ENCODE measurements at regions not wholly inside any gene's neighbourhood (a gene's known extent, or its start where the extent isn't known, plus 50 kb on each side); places are given as distances from the start of the nearest gene placed in this dataset.

DNA sequence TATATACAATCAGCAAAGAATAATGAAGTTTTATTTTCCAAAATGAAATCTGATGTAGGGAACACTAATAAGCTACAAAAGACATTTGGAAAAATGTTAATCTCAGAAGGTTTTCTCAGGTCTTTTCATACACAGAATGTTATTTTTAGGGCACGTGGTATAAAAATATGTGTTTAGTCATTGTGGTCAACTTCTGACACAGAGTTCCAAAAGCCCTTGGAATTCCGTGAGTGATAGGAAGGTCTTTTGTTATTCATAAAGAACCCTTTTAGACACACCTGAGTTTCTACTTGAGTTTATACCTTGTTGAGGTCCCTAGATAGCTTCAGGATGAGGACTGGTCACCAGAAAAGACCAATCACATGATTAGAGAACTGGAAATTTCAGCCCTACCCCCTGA, 277.6 kb upstream of the NCAM2 start:
- intact Hi-C loops (cut with DNase I) = no loop called here
- H3K27ac ChIP-seq = no peak overlapping the region
- H3K9me3 ChIP-seq = peaks cover 0 to 29% (median 0%) of the 10 kb centered on the region in 11 donors
- no peaks in the 10 kb centered on the region for H3K4me1 ChIP-seq
- DNase-seq = no peak
- no peak for ATAC-seq
- 73 to 78% methylated on average over 2 of the region's 2 CpGs for WGBS, 2 donors
- no peaks in the 10 kb centered on the region for H3K36me3 ChIP-seq
- TF ChIP-seq, protein P1, sequence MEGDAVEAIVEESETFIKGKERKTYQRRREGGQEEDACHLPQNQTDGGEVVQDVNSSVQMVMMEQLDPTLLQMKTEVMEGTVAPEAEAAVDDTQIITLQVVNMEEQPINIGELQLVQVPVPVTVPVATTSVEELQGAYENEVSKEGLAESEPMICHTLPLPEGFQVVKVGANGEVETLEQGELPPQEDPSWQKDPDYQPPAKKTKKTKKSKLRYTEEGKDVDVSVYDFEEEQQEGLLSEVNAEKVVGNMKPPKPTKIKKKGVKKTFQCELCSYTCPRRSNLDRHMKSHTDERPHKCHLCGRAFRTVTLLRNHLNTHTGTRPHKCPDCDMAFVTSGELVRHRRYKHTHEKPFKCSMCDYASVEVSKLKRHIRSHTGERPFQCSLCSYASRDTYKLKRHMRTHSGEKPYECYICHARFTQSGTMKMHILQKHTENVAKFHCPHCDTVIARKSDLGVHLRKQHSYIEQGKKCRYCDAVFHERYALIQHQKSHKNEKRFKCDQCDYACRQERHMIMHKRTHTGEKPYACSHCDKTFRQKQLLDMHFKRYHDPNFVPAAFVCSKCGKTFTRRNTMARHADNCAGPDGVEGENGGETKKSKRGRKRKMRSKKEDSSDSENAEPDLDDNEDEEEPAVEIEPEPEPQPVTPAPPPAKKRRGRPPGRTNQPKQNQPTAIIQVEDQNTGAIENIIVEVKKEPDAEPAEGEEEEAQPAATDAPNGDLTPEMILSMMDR (IDR thresholded peaks at IDR 0.05) = no peak
- H3K27me3 ChIP-seq = no peaks in the 10 kb centered on the region
- no peak overlapping the region for H3K4me3 ChIP-seq

DNA sequence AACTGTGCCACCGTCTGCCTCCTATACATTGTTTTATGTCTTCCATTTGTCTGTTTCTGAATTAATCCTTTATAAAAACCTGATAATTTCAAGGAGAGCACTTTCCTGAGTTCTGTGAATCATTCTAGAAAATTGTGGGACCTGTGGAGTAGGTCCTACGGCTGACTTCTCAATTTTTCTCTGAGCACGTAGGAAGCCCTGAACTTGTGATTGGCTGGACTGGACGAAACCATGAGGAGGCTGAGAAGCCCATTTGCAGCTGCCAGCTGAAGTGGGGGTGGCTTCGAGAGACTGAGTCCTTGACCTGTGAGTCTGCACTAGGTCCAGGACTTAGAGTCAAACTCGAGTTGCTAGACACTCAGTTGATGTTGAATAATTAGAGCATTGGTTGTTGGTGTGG, 277.1 kb upstream of the NCAM2 start:
- Histone ChIP-seq H3K27me3 (no peaks in the 10 kb centered on the region), H3K4me1 (no peaks in the 10 kb centered on the region), H3K4me3 (no peak overlapping the region), H3K36me3 (no peaks in the 10 kb centered on the region), H3K9me3 (peaks cover 0 to 25% (median 0%) of the 10 kb centered on the region in 11 donors), H3K27ac (no peak overlapping the region)
- 76 to 85% methylated on average over 6 of the region's 6 CpGs for WGBS, 2 donors
- intact Hi-C loops (cut with DNase I) = no loop called here
- DNase-seq = no peak
- TF ChIP-seq, protein P1 (IDR thresholded peaks at IDR 0.05) = no peak
- no peak for ATAC-seq

DNA sequence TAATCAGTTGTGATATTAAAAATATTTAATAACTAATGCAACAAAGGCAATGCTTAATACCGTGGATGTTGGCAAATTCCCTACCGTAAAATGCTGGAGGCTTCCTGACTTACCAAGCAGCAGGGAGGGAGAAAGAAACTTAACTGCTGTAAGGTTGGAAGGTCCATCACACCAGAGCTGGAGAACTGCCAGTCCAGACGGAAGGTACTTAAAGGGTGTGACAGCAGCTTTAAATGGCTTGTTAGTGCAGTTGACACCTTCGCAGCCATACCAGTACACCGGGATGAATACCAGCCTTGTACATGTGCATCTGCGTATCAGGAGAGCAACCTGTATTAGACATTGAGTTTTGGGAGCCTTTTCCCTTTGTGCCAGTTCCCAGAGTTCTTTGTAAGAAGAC, 269.5 kb upstream of the NCAM2 start:
- no peak for DNase-seq
- peaks cover 0 to 9% (median 0%) of the 10 kb centered on the region in 11 donors for H3K9me3 ChIP-seq
- H3K27me3 ChIP-seq = no peaks in the 10 kb centered on the region
- intact Hi-C loops (cut with DNase I) = no loop called here
- TF ChIP-seq, protein P1 (IDR thresholded peaks at IDR 0.05) = no peak
- no peaks in the 10 kb centered on the region for H3K4me1 ChIP-seq
- H3K4me3 ChIP-seq = no peak overlapping the region
- no peaks in the 10 kb centered on the region for H3K36me3 ChIP-seq
- no peak for ATAC-seq
- no peak overlapping the region for H3K27ac ChIP-seq
- 66 to 70% methylated on average over 6 of the region's 6 CpGs for WGBS, 2 donors

DNA sequence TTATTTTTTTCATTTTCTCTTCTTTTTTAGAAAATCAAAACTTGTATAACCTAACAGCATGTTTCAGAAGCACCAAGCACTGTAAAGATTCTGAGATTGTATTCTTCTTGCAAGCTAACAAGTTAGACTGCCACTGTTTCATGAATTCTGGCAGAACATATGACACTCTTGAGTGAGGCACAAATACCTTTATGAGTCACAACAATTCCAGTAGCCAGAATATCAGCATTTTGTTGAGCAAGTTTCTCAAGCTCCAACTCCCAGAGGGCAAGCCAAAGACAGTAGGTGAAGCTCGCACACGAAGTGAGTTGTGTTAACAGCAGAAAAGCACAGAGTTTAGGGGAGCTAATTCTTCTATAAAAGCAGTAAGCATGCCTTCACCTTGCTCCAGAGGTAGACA, 268.8 kb upstream of the NCAM2 start:
- 85 to 86% methylated on average over 2 of the region's 2 CpGs for WGBS, 2 donors
- intact Hi-C loops (cut with DNase I) = no loop called here
- Histone ChIP-seq H3K27ac (no peak overlapping the region), H3K4me1 (no peaks in the 10 kb centered on the region), H3K36me3 (no peaks in the 10 kb centered on the region), H3K27me3 (no peaks in the 10 kb centered on the region), H3K9me3 (peaks cover 0 to 12% (median 0%) of the 10 kb centered on the region in 11 donors), H3K4me3 (no peak overlapping the region)
- TF ChIP-seq, protein P1 (IDR thresholded peaks at IDR 0.05) = no peak
- ATAC-seq = no peak
- DNase-seq = no peak
